ENCODE measurements at regions not wholly inside any gene's neighbourhood (a gene's known extent, or its start where the extent isn't known, plus 50 kb on each side); places are given as distances from the start of the nearest gene placed in this dataset.

DNA sequence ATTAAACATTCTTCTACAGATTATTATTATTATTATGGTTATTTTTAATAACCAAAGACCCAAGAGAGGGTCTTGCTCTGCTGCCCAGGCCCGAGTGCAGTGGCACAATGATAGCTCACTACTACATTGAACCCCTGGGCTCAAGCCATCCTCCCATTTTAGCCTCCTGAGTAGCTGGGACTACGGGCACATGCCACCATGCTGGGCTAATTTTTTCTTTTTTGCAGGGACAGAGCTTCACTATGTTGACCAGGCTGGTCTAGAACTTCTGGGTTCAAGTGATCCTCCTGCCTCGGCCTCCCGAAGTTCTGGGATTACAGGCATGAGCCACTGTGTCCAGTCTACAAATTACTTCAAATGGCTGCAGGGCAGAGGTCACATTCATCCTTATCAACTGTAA is 179.8 kb downstream of the KCNRG start:
- no peak for DNase-seq (ENCODE audit: low read depth)

DNA sequence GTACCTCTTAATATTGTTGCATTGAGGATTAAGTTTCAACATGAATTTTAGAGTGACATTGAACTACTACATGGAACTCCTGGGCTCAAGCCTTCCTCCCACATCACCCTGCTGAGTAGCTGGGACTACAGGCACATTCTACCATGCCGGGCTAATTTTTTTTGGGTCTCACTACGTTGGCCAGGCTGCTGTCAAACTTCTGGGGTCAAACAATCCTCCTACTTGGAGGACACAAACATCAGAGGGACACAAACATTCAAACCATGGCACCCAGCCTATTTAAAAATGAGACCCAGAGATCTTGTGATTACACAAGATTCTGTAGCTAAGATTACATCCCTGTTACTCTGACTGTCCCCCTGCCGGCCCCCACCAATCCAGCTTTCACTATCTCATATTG is 180.9 kb downstream of the KCNRG start:
- DNase-seq (ENCODE audit: low read depth), result no peak

DNA sequence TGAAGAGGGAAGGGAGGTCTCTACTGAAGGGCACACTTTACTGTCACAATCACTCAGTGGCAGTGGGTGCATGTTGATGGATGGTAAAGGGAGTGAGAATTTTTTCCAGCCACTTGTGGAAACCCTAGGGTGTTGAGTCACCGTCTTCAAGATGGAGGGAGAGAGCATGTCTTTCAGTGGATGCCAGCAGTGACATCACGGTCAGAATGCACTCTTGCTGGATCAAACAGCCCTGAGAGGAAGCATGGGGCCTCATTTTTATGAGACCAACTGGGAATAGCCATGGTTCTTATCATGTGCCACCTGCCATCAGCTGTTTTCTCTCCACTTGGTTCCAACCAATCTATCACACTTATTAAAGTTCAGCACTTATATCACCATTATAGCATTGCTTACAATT is 182.5 kb downstream of the KCNRG start:
- DNase-seq (ENCODE audit: low read depth), result peak; percentile 30

DNA sequence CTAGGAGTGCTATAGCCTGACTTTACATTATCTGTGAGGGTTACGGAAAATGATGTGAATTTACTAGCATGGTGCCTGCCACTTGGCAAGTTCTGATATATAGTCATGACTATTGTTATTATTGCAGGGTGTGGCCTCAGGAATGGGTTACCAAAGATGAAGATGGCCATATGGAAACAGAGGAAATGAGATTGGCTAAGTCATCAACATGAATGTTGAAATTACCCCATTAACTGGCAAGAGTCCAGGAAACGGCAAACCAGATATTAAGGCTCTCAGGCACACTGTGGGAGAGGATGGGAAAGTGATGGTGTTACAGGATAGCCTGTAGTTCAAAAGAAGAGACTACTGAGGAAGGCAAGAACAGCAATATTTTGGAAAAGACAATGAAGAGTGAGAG is 183.3 kb downstream of the KCNRG start:
- DNase-seq (ENCODE audit: low read depth), result peak; percentile 58

DNA sequence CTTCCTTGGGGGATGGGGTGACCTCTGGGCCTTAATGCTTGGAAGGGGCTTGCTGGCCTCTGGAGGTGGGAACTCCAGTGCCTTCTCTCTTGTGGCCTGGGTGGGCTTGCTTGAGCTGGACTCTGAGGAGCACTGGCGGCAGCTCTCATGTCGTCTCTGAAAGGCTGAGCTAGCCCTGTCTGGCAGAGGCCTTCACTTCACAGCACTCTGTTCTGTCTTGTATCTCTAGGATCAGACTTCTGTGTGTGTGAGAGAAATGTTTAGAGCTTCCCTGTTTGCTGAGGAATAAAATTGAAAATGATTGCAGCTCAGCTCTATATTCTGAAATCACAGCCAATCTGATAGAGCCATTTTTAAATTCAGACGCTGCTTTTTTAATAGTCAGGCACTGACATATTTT is 185.3 kb downstream of the KCNRG start:
- DNase-seq (ENCODE audit: low read depth), result no peak

DNA sequence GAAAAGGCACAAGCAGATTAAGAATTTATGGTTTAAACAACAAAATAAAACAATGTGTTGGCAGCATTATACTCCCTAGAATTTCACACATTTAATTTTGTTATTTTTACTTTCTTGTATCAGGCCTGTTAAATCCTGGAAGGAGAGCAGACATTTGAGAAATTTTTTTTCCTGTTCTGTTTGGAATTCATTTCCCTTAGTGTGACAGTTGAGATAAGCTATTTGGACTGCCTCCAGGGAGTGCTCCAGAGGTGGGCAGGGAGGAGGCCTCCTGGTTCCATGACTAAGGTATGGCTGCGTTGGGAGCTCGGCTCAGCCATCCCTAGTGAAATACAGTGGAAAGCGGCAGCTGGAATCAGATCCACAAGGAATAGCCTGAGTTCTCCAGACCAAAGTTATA is 185.7 kb downstream of the KCNRG start:
- peak; percentile 61 for DNase-seq (ENCODE audit: low read depth)

DNA sequence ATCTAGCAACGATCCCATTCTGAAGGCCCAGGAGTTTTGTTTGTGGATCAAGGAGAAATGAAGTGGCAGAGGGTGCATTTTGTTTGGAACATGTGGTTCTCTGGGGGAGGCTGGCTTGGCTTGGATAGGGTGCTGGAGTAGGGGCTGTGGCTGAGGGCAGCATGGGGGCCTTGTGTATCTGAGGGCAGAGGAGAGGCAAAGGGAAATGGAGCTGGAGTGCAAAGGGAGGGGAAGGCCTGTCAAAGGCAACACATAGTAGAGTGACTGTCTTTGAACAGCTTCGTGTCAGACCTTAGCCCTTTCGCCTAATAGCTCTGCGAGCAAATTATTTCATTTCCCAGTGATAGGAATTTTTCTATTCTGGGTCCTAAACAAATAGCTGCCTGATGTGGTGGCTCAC is 187.2 kb downstream of the KCNRG start:
- DNase-seq (ENCODE audit: low read depth), result no peak

DNA sequence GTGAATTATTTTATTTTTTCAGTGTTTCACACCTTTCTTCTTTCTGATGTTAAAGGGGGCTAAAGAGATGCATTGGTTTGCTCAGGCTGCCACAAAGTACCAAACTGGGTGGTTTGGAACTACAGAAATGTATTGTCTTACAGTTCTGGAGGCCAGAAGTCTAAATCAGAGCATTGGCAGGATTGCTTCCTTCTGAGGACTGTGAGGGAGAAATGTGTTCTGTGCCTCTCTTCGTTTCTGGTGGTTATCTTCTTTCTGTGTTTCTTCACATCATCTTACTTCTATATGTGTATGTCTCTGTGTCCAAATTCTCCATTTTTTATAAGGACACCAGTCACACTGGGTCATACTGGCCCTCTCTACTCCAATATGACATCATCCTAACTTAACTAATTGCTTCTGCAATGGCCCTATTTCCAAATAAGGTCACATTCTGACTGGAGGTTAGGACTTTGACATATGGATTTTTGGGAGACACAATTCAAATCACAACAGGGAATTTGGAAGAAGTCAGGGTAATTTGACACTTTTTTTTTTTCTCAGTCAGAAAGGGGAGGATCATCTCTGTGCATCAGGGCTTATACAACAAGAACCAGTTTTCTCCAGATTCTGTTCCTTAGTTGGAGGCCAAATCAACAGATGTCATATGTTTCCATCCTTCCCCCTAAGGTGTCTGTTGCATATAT is 188.2 kb downstream of the KCNRG start:
- DNase-seq (ENCODE audit: low read depth), result no peak

DNA sequence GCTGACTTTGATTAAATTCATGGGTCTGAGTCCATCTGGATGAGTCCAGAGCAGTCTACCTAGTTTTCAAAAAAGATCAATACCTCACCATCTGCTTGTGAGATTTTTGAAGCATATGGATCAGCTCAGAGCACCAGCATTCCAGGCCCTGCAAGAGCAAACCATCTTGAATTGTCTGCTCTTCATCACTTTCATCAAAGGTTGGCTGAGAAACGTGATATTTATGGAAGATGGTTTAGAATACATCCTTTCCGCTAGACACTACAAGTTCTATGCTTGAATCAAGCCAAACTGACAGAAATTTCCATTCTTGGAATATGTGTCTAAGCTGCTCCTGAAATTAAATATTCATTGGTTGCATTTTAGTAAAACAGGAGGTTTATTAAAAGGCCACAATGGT is 190.3 kb downstream of the KCNRG start:
- no peak for DNase-seq (ENCODE audit: low read depth)

DNA sequence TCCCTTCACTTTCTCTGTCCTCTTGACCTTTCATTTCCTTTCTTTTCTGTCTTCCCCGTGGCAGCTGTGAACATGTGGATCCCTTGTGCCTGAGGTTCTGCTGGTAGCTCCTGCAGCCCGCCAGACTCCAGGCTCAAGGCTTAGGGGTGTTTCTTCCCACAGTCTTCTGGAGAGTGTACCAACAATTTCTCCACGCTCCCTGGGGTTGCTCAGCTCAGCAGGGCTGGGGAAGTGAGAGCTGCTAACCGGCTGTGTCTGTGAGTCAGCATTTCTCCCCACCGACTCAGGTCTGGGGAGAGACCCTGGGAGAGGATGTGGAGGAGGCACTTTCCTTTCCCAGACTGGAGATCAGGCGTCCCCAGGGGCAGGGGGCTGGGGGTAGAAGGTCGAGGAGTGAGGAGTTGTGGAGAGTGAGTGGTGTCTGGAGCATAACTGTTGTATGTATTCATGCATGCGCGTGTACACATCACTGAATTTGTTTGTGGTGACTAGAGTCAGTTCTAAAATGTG is 193.6 kb downstream of the KCNRG start:
- peak; percentile 79 for DNase-seq (ENCODE audit: low read depth)

DNA sequence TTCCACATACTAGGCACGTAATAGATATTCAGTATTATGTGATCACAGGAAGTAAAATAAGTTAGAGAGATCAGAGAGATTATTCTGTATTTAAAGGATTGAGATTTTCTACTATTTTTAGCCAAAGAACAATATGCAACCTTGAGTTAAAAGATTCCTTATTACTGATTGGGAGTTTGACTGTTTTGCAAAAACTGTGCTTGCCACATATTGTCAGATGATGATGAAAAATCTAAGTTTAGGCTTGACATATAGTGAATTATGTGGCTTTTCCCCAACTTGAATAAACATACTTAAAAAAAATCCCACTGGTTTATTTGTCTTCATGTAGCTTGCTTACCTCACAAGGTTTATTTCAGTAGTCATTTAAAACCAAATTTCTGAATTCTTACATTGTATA is 194.4 kb downstream of the KCNRG start:
- no peak for DNase-seq (ENCODE audit: low read depth)

DNA sequence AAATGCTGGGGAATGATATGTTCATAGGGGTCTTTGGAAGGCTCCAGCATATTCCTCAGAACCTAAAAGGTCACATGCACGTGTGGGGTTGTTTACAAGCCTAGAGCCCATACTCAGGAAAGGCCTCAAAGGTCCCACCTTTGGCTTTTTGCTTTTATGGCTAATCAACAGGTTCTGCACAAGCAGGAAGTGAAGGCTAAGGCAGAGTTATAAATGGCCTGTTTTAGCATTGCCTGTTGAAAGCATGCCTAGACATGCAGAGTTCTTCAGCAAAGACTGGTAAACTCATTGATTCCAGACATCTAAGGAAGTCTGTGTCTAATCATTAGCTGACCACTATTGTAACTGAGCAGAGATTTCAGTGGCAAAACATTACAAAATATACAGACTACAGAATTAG is 198.3 kb downstream of the KCNRG start:
- DNase-seq (ENCODE audit: low read depth), result no peak

DNA sequence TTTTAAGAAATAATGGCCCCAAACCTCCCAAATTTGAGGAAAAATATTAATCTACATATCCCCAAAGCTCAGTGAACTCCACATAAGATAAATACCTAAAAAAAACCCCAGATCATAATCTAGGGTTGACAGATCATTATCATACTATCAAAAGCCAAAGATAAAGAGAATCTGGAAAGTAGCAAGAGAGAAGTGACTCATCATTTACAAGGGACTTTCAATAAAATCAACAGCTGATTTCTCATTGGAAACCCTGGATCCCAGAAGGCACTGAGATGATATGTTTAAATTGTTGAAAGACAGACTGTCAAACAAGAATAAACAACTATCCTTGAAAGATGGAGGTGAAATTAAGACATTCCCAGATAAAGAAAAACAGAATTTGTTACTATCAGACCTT is 199.3 kb downstream of the KCNRG start:
- no peak for DNase-seq (ENCODE audit: low read depth)

DNA sequence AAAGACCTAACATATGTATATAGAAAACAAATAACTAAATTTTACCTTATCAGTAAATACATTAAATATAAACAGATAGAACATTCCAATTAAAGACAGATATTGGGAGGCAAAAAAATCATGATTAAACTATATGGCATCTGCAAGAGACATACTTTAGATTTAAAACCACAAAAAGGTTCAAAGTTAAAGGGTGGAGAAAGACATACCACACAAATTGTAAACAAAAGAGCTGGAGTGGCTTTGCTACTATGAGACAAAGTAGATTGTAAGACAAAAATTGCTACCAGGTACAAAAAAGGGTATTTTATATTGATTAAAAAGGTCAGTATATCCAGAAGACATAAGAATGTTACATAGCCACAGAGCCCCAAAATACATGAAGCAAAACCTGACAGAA is 200.2 kb downstream of the KCNRG start:
- no peak for DNase-seq (ENCODE audit: low read depth)

DNA sequence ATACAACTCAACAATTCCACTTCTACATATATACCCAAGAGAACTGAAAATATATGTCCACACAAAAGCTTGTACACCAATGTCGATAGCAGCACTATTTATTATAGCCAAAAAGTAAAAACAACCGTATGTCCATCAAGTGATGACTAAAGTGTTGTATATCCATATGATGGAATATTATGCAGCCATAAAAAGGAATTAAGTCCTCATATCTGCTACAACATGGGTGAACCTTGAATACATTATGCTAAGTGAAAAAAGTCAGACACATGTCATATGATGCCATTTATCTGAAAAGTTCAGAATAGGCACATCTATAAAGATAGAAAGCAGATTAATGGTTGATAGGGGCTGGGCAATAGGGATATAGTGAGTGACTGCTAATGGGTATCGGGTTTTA is 204.5 kb downstream of the KCNRG start:
- no peak for DNase-seq (ENCODE audit: low read depth)

DNA sequence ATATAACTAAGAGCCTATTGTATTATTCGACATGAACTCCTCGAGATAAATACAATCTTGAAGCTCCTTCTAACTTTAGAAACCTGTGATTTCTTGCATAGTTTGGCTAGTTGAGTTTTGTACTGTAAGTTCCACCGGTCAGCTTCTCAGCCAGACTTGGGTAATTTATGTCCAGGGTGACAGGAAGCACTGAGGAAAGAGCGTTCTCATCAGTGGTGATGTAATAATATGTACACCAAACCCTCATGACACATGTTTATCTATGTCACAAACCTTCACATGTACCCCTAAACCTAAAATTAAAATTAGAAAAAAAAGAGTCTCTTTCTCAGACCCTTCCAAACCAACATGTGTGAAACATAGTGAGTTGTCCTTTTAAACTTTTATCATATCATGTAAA is 205.7 kb downstream of the KCNRG start:
- DNase-seq (ENCODE audit: low read depth), result no peak

DNA sequence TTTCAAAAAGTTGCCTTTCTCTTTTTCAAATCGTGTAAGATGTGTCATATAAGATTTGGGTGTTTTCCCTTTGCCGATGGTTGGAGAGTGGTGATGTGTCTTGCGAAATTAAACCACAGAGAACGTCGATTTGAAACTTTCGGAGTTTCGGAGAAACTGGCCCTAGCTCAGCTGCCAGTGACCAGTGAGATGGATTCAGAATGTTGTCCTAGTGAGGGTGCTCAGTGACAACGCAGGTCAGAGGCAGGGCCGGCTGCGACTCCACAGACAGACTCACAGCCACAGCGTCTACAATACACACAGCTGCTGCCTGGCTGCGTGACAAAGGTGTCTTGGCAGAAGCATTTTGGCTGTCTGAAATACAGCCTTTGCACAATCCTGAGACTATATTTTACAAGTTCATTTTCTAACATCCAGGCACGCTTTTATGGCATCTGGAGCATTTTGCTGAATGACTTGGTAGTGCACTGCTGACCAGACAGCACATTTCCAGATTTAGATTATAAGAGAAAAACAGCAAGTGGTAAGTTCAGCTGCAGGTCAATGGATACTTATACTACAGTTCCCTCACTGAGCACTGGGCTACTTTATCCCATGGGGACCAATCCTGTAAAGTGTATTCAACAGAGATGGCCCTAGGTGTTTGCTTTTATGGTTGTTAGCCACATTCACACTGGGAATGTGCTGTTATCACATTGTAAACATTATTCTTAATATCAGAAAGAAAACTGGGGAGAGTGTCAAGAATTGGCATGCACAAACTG is 207.5 kb downstream of the KCNRG start:
- DNase-seq (ENCODE audit: low read depth), result peak; percentile 37

DNA sequence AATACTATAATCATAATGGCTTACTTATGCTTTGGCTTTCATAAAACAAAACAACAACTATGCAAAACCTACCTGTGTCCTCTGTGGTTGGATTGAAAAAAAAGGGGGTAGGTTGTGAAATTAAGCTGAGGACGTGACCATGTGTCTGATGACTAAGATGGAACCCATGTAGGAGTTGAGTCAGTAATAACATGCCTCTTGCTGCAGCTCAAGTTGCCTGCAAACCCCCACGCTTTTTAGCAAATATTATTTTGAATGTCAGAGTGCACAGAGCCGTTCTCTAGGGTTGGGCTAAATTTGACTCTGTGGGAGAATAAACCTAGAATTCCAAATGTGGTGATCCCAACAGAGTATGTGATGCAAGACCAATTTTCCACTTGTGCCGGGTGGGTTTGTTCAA is 209.3 kb downstream of the KCNRG start:
- peak; percentile 27 for DNase-seq (ENCODE audit: low read depth)

DNA sequence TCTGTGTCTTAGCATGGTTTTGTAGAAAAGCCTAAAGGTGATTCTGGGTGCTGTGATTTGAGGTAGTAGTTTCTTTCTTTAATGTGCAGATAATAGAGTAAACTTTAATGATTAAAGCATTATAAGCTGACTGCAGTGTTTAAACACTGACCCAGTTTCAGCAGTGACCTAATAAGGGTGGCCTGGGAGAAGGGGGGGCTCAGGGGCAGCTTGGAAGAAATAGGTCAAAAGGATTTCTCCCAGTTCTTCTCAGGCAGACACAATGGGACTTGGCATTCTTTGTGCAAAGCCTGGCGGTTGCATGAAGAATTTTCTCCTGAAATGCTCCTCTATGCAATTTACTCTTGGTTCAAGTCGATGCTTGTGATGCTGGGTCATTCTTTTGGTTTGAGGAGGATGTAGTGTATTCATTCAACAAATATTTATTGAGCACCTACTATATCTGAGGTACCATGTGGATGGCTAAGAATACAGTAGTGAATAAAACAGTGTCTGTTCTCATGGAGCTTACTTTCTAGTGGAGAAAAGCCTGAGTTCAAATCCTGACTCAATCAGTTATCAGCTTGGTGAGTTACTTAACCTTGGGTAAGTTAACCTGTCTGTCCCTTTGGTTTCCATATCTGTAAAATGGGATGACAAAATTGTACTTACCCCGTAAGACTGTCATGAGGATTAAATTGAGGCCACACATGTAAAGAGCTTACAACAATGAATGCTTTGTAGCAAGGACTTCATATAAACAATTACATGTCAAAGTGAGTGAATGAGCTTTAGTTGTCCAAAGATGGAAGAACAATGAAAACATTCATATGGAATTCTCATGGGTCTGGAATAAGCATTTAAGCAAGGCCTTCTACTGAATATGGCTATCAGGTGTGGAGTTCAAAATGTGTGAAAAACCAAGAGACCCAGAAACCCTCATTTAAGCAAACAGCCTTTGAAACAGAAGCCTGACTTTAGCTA is 210.2 kb downstream of the KCNRG start:
- DNase-seq (ENCODE audit: low read depth), result no peak

DNA sequence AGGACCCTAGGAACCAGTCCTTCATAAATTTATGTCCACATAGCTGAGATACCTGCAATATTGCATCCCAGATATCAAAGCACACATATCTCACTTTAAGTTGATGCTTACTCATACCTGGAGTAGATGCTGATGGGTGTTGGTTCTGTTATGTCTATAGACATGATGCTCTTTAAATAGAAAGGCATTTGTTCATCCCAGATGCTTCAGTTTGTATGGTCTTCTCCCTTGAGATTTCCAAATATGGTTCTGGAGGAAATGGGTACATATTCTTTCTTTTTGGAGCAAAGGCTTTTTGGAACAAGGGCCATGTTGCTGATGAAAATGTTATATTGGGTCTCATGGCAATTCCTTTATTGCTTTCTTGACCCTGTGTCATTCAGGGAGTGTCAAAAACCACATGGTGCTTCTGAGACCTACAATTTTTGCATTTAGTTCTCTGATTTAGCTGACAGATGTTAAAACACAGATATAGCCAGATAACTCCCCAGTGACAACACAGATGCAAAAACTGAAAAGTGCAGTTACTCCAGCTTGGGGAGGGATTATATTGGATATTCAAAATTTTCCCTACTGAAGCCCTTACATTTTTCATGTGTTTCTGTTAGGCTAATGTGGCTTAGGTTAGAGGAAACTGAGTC is 211.4 kb downstream of the KCNRG start:
- no peak for DNase-seq (ENCODE audit: low read depth)

DNA sequence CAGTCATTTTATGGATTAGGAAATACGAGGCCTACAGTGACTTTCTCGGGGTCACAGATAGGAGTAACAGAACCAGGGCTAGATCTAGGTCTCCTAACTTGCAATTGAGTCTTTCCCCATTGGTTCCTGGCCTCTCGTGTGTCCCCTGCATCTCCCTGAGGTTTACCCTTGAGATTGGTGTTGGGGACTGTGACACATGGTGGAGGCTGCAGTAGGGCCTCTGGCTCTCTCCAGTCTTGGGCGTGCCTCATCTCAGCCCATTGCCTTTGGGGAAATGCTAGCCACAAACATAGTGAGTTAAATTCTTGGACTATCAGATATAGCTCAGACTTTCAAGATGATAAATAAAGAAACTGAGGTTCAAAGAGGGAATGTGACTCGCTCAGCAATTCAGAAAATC is 212.1 kb downstream of the KCNRG start:
- DNase-seq (ENCODE audit: low read depth), result no peak

DNA sequence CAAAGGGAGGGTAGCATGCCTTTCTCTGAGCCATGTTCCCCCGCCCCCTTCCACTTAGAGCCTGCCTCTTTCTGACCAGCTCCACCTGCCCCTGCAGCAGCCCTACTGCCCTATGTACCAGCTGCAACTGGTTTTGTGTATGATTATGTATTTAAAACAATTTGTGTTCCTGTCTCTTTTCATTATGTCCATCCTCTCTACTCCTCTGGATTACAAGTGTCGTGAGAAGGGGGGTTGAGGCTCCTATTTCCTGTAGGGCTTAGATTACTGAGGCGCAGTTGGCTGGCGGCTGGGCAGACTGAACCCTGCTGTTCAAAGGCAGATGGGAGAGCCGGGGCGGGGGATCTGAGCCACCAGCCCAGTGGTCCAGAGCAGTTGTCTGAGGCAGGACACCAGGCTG is 213.3 kb downstream of the KCNRG start:
- DNase-seq (ENCODE audit: low read depth), result no peak
